ENCODE measurements at regions not wholly inside any gene's neighbourhood (a gene's known extent, or its start where the extent isn't known, plus 50 kb on each side); places are given as distances from the start of the nearest gene placed in this dataset.

- Mint-ChIP-seq H3K4me3 (ENCODE audit: unreplicated experiment) (no peak overlapping the region), H3K27me3 (ENCODE audit: unreplicated experiment) (peaks cover 2% of the 10 kb centered on the region), H3K4me1 (ENCODE audit: unreplicated experiment) (no peaks in the 10 kb centered on the region), H3K36me3 (ENCODE audit: low read depth, unreplicated experiment) (no peaks in the 10 kb centered on the region), H3K9me3 (ENCODE audit: unreplicated experiment) (no peaks in the 10 kb centered on the region), H3K27ac (ENCODE audit: unreplicated experiment) (no peak overlapping the region)
- no peak for DNase-seq (ENCODE audit: low spot score)
- TF ChIP-seq CTCF (IDR thresholded peaks at IDR 0.05; ENCODE audit: unreplicated experiment): no peak
Measured at GRCh38 chr17:77744066-77744988, 214.2 kb upstream of the TNRC6C start.

GRCh38 chr17:77745702-77746101, 212.8 kb upstream of the TNRC6C start:
- Mint-ChIP-seq H3K27me3 (ENCODE audit: unreplicated experiment) (peaks cover 2% of the 10 kb centered on the region), H3K36me3 (ENCODE audit: low read depth, unreplicated experiment) (no peaks in the 10 kb centered on the region), H3K27ac (ENCODE audit: unreplicated experiment) (no peak overlapping the region), H3K4me3 (ENCODE audit: unreplicated experiment) (no peak overlapping the region), H3K9me3 (ENCODE audit: unreplicated experiment) (no peaks in the 10 kb centered on the region), H3K4me1 (ENCODE audit: unreplicated experiment) (no peaks in the 10 kb centered on the region)
- no peak for DNase-seq (ENCODE audit: low spot score)
- no peak for TF ChIP-seq CTCF (IDR thresholded peaks at IDR 0.05; ENCODE audit: unreplicated experiment)

- no peak overlapping the region for H3K4me3 Mint-ChIP-seq (ENCODE audit: unreplicated experiment)
Measured at GRCh38 chr17:77746393-77746792, 212.1 kb upstream of the TNRC6C start.

GRCh38 chr17:77746896-77747554, 211.5 kb upstream of the TNRC6C start:
- Mint-ChIP-seq H3K4me3 (ENCODE audit: unreplicated experiment) (no peak overlapping the region), H3K4me1 (ENCODE audit: unreplicated experiment) (no peaks in the 10 kb centered on the region), H3K9me3 (ENCODE audit: unreplicated experiment) (no peaks in the 10 kb centered on the region), H3K27me3 (ENCODE audit: unreplicated experiment) (peaks cover 3% of the 10 kb centered on the region), H3K36me3 (ENCODE audit: low read depth, unreplicated experiment) (no peaks in the 10 kb centered on the region), H3K27ac (ENCODE audit: unreplicated experiment) (peak overlapping the region; percentile 36)
- DNase-seq (ENCODE audit: low spot score): no peak
- TF ChIP-seq CTCF (IDR thresholded peaks at IDR 0.05; ENCODE audit: unreplicated experiment): no peak

More at GRCh38 chr17:77746393-77746792, 212.1 kb upstream of the TNRC6C start:
- Mint-ChIP-seq H3K9me3 (ENCODE audit: unreplicated experiment) (no peaks in the 10 kb centered on the region), H3K27ac (ENCODE audit: unreplicated experiment) (no peak overlapping the region), H3K4me1 (ENCODE audit: unreplicated experiment) (no peaks in the 10 kb centered on the region), H3K27me3 (ENCODE audit: unreplicated experiment) (peaks cover 2% of the 10 kb centered on the region), H3K36me3 (ENCODE audit: low read depth, unreplicated experiment) (no peaks in the 10 kb centered on the region)
- no peak for TF ChIP-seq CTCF (IDR thresholded peaks at IDR 0.05; ENCODE audit: unreplicated experiment)
- DNase-seq (ENCODE audit: low spot score): no peak

- Mint-ChIP-seq H3K36me3 (ENCODE audit: low read depth, unreplicated experiment) (no peaks in the 10 kb centered on the region), H3K4me3 (ENCODE audit: unreplicated experiment) (no peak overlapping the region), H3K4me1 (ENCODE audit: unreplicated experiment) (no peaks in the 10 kb centered on the region), H3K9me3 (ENCODE audit: unreplicated experiment) (no peaks in the 10 kb centered on the region), H3K27me3 (ENCODE audit: unreplicated experiment) (peaks cover 3% of the 10 kb centered on the region), H3K27ac (ENCODE audit: unreplicated experiment) (no peak overlapping the region)
- no peak for DNase-seq (ENCODE audit: low spot score)
- TF ChIP-seq CTCF (IDR thresholded peaks at IDR 0.05; ENCODE audit: unreplicated experiment): no peak
Measured at GRCh38 chr17:77748436-77748835, 210.1 kb upstream of the TNRC6C start.
